HG03135 (cell line): ENCODE measurements at regions not wholly inside any gene's neighbourhood (a gene's known extent, or its start where the extent isn't known, plus 50 kb on each side); places are given as distances from the start of the nearest gene placed in this dataset.

Source experiments
- ATAC-seq: cut with Tn5 transposase; IDR thresholded peaks from one replicate; pipeline ENCODE4 v1.9.1; 2021; ENCODE audit warnings: mild to moderate bottlenecking, moderate library complexity; ENCODE audit not compliant: unreplicated experiment

DNA sequence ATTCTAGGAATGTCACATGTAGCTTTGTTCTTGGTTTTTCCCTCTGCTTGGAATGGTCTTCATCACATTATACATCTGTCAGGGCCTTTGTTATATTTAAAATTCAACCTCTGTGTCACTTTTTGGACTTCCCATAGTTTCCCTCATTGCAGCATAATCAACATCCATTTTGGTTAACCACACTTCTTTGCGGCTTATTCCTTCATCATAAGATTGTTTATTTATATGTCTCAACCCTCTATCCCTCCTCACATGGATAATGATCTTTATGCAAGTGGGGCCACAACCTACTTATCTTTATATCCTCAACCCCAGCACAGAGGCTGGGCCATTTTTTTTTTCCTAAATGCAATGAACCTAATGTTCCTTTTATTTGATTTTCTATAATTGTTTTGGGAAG, 260.0 kb upstream of the THBS1 start:
- ATAC-seq: no peak

DNA sequence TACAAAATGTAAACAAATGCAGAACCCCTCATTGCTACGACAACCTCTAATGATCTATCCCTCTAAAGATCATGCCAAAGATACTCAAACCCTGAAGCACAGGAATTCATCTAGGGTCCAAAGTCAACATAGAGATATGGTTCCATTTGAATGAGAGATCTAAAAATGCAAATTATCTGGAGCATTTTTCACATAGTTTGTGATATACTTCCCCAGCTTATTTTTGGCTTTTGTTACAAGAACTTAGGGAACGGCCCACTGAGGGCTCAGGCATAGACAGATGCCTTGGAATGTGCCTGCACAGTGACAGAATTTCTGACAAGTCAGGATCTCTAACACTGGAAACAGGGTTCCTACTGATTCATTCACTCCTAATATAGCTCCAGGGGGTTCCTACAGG, 258.9 kb upstream of the THBS1 start:
- ATAC-seq: no peak

DNA sequence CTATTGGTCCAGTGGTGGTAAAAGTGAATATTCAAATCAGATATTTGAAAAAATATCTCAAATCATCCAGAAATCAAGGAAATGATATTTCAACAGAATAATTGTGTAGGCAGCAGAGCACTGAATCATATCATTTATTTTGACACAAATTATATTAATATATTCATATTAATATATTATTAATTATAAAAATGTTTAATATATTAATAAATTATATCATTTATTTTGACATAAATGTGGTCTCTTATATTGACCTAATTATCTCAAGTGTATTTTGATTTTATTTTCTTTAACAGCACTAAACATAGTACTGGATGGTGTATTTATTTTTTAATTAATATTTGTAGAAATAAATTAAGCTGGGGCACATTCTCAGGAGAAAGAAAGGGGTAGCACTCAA, 257.7 kb upstream of the THBS1 start:
- no peak for ATAC-seq

DNA sequence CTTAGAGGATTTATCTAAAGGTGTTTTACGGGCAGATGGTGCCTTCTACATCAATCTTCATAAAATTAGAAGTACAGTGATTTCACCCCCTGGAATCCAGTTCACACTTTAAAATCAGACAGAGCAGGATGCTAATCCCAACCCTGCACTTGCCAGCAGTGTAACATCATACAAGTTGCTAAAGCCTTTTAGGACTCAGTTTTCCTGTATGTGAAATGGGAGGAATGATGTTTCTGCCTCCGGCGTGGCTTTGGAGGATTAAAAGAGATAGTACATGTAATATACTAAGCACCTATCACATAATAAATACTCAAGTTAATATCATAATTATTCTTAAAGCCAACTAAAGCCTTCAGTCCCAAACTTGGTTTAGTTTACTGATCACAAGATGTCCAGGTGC, 257.2 kb upstream of the THBS1 start:
- ATAC-seq: no peak

- no peak for ATAC-seq
These were observed 254.4 kb upstream of the THBS1 start for GRCh38 chr15:39326306-39326975.

DNA sequence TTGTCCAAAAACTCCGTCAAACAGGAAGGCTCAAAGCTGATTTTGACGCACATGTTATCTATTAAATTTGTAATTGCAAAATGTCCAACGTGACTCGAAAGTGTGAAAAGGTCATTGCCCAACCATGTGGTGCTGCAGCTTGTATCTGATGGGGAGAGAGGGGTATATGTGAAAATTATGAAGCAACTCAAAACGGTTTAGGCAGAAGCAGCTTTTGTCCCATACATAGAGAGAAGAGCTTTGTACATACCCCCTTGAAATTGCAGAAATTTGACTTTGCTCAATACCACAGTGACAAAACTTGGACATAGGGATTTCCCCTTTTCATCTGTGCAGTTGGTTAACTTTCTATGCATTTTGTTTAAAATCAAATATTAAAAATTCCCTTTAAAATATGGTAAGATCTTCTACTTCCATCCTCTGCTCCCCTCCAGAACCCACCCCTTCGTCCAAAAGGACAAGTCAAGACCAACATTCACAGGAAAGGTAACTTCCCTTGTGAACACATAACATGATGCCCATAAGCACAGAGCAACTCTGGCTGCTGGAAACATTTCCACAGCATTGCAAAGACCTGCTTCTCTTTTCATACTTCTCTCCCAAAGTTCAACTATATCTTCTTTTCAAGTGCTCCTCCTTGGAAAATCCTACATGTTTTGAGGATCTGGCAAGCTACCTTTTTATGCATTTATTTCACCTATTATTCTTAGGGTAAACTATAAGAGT, 253.7 kb upstream of the THBS1 start:
- ATAC-seq: no peak

DNA sequence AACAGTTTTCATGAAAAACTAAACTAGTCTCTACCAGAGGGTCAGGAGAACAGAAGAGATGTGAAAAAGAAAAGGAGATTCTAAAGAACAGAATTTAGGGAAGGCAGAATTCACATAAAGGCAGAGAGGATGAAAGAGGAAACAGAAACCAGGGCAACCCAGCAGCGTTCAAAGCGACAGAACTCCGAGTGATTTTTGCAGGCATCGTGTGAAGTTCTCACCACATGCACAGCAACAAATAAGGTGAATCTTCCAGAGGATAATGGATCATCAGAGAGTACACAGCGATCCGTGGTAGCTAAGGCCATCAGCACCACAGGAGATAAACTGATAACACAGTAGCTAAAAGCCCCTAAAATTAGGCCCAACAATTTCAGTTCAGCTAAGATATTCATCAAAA, 250.8 kb upstream of the THBS1 start:
- ATAC-seq: no peak

- ATAC-seq: no peak
These were observed 249.3 kb upstream of the THBS1 start for GRCh38 chr15:39331584-39331983.

DNA sequence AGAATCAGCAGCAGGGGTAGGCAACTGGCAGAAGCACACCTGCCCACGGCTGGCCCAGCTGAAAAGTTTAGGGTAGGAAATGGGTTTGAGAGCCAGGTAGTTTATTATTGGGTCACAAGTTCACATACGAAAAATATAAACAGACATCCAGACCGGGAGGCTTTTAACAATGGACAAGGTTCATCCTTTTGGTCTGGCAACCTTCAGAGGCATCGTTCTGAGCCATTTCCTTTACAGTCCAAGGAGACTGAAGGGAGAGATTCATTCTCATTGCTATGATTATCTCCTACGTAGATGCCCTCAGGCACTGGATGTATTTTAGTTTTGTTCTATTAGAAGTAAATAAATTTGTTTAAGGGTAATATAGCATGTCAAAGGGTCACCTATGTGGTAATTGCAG, 248.0 kb upstream of the THBS1 start:
- ATAC-seq: no peak

DNA sequence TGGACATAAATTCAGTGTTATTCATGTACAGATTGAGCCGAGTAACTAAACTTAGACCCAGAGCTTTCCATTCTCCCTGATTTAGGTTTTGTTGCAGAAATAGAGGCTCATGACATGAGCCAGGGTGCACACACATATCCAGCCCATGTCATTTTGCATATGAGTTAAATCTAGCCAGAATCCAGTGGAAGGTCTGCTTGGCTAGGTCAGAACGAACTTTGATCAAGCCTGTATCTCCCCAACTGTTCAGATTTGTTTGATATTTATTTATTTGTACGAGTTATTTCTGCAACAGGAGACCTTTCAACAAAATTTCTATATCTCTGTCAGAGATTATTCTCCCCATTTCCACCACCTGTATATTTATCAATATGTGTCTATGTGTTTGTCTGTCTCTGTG, 247.5 kb upstream of the THBS1 start:
- no peak for ATAC-seq

DNA sequence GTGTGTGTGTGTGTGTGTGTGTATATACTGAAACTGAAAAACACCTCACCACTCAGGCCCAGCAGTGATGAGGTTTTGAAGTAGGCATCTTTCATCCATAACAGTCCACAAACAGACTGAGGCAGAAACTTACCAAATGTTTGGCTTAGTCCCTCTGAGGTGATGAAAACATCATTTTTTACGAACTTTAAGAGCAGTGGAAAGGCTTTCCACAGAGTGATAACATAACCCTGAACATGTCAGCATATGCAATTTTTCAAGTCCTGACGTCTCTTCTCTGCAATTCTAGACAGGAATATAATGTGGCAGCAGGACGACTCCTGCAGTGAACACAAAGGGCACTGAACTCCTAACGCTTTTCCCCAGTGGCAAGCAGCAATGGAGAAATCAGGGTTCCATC, 247.0 kb upstream of the THBS1 start:
- ATAC-seq: no peak

GRCh38 chr15:39336926-39337325, 244.0 kb upstream of the THBS1 start:
- no peak for ATAC-seq

- ATAC-seq: no peak
These were observed 242.6 kb upstream of the THBS1 start for GRCh38 chr15:39338251-39338650.

GRCh38 chr15:39340903-39341645, 239.8 kb upstream of the THBS1 start:
- ATAC-seq: no peak

DNA sequence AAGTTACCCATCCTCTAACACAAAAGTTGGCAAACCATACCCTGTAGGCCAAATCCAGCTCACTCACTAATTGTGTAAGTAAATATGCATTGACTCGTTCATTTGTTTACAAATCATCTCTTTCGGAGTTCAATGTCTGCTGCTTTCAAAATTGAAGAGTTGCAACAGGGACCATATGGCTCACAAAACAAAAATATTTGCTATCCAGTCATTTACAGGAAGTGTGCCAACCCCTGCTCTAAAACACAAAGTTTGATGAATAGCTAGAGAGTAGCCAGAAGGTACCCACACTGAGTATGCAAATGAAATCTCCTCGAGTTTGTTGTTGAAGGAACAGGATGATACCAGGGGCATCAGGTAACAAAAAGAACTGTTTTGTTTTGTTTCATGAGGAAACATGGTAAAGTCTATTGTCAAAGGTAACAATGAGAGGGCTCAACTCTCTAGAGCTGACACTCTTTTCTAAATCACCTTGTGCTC, 236.2 kb upstream of the THBS1 start:
- no peak for ATAC-seq

DNA sequence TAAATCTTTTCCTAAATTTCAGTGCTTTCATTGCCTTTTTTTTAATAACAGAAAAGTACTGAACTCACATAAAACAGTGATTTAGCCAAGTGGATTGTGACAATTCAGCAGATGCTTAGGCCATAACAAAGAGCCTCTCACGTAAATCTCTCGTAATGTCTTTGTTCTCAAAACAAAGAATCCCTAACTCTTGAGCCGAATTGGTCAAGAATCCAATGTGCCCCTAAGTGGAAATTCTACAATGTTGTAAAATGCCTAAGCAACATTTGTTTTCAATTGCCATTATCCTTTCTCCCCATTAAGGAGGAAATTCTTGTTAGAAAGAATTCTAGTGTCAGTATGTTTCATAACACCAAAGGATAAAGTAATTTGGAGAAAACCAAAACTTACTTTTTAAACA, 235.7 kb upstream of the THBS1 start:
- ATAC-seq: no peak

DNA sequence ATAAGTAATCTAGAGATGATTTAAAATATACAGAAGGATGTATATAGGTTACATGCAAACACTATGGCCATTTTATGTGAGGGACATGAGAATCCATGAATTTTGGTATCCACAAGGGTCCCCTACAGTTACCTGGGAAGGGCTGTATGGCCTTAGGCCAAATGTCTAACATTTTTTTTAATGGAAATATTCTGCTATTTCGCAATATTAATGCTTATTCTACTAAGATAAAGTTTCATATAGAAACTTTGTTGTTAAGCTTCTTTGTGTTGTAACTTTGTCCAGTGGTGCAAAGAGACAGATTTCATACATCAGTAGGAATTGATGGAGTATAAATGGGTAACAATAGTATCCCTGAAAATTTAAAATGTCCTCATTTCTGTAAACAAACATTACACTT, 233.4 kb upstream of the THBS1 start:
- ATAC-seq: no peak

GRCh38 chr15:39350785-39351184, 230.1 kb upstream of the THBS1 start:
- no peak for ATAC-seq

DNA sequence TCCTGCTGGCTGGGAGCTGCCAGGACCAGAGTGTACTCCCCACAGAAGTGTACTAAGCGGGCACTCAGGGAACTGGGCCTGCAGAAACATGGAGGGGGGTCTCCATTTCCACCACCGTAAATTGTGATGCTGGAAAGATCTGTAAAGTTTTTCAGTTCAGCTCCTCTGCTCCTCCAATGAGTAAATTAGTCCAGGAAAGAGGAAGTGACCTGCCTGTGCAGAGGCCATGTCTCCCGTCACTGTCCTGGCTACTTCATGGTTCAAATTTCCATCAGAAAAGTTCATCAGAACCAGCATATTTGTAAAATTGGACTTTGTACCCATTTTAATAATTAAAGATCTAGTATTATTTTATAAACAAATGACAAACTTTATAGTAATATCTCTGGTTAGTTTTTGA, 226.7 kb upstream of the THBS1 start:
- ATAC-seq: no peak

DNA sequence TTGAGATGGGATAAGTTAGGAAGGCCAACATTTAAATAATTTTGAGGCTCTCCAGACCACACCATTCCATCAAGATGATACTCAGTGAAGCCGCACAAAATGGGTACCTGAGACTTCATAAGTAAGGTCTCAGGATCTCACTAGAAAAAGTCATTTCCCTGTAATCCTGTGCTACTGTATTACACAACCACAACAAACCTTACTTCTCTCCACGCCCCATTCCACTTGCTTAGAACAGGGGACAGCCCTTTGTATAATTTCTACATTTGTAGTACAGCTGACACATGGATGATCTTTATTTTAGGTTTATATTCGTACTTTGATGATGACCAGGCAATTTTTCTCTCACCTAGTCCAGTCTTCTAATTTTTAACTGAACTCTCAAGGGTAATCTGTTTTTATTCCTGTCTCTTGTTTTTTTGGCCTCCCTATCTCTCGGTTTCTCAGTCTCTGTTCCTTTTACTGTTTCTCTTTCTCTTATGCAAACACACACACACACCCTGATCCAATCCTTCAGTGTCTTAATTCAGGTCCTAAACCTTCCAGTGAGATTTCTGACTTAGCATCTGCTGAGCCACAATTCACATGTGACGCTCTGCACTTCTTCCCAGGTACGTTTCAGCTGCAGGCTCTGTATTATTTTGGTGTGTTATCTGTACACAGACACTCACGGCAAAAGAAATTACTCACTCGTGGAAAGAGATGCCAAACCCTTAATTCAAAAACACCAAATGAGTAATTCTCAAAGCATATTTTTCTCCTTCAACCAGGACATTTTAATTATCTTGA, 223.2 kb upstream of the THBS1 start:
- ATAC-seq: no peak

DNA sequence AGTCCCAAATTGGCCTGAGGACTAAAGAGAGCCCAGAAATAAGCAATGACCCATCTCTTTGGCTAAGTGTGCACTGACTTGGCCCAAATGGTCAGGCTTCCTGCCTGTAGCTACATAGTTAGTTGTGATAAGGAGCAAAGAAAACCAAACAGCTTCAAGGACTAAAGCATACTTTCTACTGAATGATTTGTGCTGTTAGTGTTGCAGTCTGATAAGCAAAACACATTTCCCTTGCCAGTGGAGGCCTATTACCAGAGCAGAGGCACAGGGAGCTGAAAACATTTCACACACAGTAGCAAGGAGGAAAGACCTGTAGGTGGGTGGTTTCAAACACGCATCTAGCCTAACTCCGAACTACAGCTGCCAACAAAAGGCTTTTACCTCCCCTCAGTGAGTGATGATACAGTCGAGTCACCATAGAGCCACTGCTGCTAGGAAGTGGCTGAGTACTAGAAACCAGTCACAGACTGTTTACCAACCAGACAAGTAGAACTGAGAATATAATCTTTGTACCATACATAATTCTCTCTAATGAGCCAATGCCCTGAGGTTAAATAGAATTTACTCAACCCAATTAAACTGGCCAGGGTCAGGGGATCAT, 222.3 kb upstream of the THBS1 start:
- ATAC-seq: no peak
